NCI-H446 treated with DMSO at 0.1 percent for 48 hours (cell line): ENCODE measurements at regions not wholly inside any gene's neighbourhood (a gene's known extent, or its start where the extent isn't known, plus 50 kb on each side); places are given as distances from the start of the nearest gene placed in this dataset.
A peak's percentile ranks its signal among the peaks of the same experiment; 100 is the strongest.

ENCODE experiments used
- DNase-seq: peaks from one replicate; lab custom pipeline; 2025; lab: John Stamatoyannopoulos, UW

GRCh38 chr1:219472596-219472995 lies 140.3 kb downstream of the ZC3H11B start:
- no peak for DNase-seq

DNA sequence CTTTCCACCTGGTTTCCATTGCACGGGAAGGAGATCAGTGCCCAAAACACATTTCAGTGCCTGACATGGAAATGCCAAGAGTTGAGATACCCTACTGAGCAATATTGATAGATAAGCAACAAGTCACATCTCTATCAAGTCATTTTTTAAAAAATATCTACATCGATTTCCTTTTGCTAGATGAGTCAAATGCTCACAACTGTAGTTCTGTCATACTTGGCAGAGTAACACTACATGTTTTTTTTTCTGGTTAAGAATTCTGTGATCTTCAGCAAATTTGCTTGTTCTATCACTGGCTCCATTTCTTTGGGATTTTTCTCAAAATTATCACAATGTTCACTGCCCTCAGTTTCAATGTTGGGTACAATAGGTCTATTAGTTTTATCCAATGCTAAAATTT lies 145.4 kb downstream of the ZC3H11B start:
- DNase-seq = no peak

DNA sequence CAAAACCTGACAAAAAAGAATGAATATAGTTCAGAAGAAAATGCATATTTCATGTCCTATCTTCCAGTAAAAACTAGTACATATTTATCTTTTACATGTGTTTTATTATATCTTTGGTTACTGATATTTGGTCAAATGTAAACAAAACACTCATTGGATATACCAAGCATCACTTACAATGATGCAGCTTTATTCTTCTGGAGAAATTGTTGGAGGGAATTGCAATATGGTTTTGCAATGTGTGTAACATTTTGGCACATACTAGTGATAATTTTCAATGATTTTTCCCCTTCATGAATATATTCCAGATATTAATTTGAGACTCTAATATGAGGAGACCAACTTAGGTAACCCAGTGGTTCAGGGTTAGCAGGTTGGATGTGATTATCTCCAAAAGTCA lies 146.1 kb downstream of the ZC3H11B start:
- DNase-seq = no peak

DNA sequence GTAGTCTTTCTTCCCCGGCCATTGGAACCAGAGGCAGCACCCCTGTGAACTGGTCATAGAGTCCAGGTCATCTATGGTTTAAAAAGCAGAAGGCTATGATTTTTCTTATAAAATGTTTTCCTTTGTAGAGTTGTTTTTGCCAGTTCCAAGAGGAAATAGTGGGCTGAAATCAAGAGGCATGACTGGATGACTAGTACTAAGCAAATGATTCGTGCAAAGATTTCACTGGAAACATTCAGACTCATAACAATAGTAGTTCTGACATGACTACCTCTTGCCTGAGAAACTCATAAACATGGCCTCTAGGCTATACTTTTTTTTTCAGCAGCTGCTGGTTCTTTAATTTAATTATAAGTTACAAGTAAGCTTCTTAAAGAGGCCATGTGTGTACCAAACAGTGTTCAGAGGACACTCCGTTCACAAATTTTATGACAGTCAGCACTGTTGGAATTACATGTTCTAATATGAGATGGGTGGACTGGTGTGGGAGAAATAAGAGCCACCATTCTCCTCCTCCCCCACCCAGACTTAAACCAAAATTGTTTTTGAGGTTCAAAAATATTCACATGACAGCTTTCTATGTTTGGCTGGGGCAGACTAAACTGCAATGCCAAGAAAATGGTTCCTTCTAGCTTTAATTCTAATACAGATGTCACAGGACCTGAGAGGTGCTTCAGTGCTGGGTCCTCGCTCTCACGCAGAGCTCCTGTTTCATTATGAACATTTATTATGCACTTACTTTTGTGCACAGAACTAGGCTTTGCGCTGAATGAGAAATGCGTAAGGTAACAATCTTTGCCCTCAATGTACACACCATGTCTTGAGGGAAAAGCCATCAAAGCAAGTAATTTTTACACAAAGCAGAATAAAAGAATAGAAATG lies 147.5 kb downstream of the ZC3H11B start:
- no peak for DNase-seq

DNA sequence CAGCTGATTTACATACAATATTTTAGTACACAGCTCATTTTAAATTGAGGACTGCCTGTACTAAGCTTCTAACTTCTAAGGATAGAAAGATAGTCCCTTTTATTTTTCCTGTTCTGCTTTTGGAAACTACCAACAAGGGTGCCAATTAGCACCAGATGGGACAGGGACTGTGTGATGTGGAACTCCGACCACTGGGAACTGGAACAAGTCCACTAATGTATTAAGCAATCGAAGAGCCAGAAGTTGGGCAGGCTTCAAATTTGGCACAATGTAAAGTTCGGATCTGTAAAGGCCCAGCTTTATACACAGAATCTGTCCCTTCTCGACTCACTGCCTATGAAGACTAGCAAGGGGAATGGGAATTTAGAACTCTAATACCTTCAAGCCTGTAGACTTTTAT lies 149.3 kb downstream of the ZC3H11B start:
- DNase-seq = peak; percentile 43

DNA sequence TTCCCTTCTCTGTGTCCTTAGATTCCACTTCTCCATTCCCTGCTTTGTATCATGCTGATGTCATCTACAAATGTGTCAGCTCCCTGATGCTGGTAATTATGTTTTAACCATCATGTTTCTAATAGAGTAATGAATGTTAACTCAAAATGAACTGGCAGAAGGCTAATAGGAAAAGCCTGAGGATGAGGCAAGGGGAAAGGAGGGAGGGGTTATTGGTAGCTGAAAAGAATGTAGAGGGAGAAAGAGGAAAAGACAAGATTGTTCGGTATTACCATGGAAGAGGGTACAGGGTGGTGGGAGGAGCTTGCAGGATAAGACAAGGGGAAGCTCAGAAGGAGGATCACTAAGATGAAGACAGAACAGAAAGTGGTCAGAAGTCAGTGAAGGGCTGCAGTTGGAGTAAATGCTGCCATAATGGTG lies 150.9 kb downstream of the ZC3H11B start:
- no peak for DNase-seq

- DNase-seq = no peak
These were observed 151.7 kb downstream of the ZC3H11B start for GRCh38 chr1:219460896-219461815.

GRCh38 chr1:219460081-219460895 lies 152.6 kb downstream of the ZC3H11B start:
- DNase-seq = no peak

DNA sequence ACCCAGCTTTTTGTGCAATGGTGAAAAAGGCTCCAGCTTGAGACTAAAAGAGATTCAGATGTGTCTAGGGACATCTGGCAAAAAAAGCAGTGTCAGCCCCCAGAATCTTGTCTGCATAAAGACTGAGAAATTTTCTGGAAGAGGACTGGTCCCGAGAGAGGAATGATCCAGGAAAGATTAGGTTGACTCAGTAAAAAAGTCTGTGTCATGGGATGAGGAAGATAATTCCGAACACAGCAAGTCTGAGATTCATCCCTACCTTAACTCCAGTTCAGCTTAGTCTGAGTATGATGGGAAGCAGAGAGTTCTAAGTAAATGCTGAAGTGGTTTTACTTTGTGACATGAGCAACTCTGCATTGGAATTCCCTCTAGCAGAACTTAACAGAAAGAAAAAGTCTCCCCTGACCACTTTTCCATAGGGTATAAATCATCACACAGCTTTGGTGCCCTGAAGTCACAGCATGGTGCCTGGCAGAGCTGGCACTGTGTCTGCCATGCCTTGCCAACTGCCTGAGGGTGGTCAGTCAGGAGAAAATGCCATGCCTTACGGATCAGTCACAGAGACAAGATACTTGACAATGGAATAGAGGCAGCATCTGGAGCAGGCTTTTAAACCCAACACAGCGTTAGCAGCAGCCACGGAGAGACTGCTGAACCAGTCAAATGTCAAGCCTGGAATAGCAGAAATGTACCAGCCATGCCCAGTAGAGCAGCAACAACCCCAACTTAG lies 153.4 kb downstream of the ZC3H11B start:
- no peak for DNase-seq

GRCh38 chr1:219446288-219446687 lies 166.6 kb downstream of the ZC3H11B start:
- DNase-seq = no peak

DNA sequence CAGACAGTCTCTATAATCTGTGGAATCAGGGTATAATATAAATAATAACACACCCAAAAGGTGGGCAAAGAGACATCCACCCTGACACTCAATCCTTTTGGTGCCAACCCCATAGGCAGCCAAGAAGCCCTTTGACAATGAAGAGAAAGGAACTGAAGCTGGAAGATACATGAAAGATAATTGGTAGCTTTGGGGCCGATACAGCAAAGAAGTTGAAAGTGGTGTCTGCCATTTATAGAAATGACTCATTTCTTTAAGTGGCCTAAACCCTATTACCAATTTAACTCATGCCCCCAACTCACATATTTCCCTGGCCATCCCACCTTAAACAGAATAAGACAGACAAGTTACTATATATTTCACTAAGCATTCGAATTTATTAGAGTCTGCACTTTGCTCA lies 167.0 kb downstream of the ZC3H11B start:
- no peak for DNase-seq

- no peak for DNase-seq
These were observed 168.4 kb downstream of the ZC3H11B start for GRCh38 chr1:219444474-219444873.

DNA sequence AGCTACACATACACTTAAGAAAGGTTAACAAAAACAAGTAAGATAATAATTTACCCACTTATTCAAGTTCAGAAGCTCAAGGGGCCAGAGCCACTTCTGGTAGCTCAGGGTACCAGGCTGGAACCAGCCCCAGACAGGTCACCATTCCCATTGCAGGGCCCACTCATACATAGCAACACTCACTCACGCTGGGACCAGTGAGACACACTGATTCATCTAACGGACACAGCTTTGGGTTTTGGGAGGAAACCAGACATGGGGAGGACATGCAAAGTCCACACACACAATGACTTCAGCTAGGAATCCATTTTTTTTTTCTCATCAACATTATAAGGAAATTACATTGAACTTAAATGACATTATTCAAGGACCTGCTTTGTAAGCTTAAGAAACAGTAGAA lies 169.1 kb downstream of the ZC3H11B start:
- DNase-seq = no peak

DNA sequence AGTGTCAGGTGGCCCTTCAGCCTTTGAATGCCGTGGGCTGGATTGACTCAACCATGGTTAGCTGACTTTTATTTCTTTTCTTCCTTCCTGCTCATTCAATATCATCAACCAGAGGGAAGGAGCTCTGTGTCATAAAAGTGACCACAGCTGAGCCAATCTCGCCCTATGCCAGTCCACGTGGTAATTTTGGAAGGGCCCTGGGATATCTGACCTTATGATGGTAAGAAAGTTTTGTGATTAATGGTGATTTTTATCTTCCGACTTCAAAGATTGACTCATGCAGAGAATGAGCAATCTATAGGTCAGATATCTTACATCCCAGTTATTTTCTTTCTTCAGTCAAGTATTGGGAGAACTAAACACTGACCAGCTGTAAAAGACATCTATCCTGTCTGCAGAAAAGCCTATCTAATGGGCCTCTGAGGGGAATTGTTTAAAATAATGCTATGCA lies 170.3 kb downstream of the ZC3H11B start:
- DNase-seq = no peak

DNA sequence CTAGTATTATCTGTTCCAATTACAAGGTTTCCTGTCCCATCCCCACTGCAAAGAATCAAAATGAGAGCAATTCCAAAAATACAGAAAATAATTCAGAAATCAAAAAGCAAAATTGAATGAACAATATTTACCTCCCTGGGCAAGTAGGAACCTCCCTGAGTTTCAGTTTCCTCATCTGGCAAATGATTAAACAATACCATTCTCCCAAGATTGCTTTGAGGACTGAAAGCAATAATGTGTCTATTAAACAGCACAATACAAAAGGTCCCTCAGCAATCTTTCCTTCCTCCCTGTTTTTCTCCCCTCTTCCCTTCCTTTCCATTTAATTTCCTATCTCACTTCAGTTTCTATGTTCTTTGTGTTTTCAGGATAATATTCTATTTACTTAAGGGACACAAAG lies 171.0 kb downstream of the ZC3H11B start:
- DNase-seq = no peak

GRCh38 chr1:219439376-219439775 lies 173.5 kb downstream of the ZC3H11B start:
- DNase-seq = no peak

GRCh38 chr1:219438386-219438785 lies 174.5 kb downstream of the ZC3H11B start:
- DNase-seq = no peak

DNA sequence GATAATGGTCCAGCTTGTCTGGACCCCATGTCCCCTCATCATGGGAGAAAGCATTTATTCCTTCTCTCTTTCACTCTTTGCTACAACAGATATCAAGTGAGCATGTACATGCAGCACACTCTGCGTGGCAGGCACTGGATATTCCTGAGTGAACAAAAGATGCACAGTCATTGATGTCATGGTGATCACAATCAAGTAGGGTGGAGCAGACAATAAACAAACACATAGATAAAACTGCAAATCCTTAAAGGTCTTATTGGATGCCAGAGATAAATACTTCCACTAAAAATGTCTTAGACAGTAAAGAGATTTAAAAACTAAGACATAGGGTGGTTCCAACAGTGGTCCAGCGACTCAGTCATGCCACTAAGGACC lies 178.0 kb downstream of the ZC3H11B start:
- DNase-seq = no peak

- no peak for DNase-seq
These were observed 178.5 kb downstream of the ZC3H11B start for GRCh38 chr1:219434285-219434922.

DNA sequence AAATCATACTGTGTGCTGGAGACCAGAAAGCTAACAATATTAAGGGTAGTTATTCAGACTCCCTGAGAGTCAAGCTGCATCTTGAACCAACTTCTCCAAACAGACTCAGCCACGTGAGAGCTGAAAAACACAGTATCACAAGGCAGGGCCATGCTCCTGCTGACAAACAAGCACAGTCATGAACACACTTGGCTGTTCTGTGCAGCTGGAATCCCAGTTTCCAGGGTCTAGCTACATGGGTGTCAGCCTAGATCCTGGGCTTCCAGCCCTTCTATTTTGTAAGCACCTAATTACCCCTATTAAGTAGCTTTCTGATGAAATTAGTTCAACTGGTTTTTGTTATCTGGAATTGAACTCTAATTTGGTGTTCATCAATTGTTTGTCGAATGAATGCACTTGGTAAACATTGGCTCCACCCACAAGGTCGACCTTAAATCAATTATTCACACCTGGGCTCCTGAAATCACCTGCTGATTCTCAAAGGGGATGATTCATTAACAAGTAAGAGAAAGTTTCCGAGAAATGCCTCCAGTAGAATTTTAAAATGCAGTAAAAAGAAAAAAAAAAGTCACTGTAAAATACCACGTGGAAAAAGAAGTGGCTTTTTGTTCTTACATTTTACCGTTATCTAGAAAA lies 179.3 kb downstream of the ZC3H11B start:
- no peak for DNase-seq
